ENCODE measurements at regions not wholly inside any gene's neighbourhood (a gene's known extent, or its start where the extent isn't known, plus 50 kb on each side); places are given as distances from the start of the nearest gene placed in this dataset.

GRCh38 chr4:11182586-11183355 lies 245.9 kb downstream of the HS3ST1 start:
- TF ChIP-seq POLR2A (IDR thresholded peaks at IDR 0.05; ENCODE audit: control extremely low read depth in 1 of 2, low read depth in 2 of 2, low read length in 2 of 2) (no peak), MAX (IDR thresholded peaks at IDR 0.05) (no peak)

Measured in H1 (cell line).